IMR-90 (cell line): ENCODE measurements at regions not wholly inside any gene's neighbourhood (a gene's known extent, or its start where the extent isn't known, plus 50 kb on each side); places are given as distances from the start of the nearest gene placed in this dataset.

Source experiments
- ATAC-seq: fragments of 200-7000 bp; cut with Tn5 transposase; 2 replicates; pipeline ENCODE4 v1.9.1; 2020; ENCODE audit warnings: low read depth, mild to moderate bottlenecking, moderate library complexity
- BruUV-seq: library from RNA; stranded (reverse); fragments of 400-500 nt; replicated peaks from 2 replicates; lab custom pipeline; 2021; lab: Mats Ljungman, UMichigan
- CTCF ChIA-PET: fragments of 300-600 bp; formaldehyde crosslinking; extraction: SDS; loops from one replicate; lab custom pipeline; 2021; ENCODE audit warnings: antibody characterized with exemption; lab: Yijun Ruan, JAX
- POLR2A ChIA-PET: fragments of 300-600 bp; sonication (Branson Sonifier 250); formaldehyde crosslinking; loops from one replicate; lab custom pipeline; 2022; ENCODE audit warnings: antibody characterized with exemption; ENCODE audit not compliant: unreplicated experiment; lab: Charles Lee
- DNase-seq: peaks from one replicate; pipeline ENCODE4 v3.0.0; 2013
- H2AFZ ChIP-seq: replicated peaks from 2 replicates; pipeline ENCODE3; 2013; ENCODE audit warnings: low read length, mild to moderate bottlenecking; ENCODE audit not compliant: poor library complexity
- H2AK5ac ChIP-seq: 2 replicates; pipeline ENCODE4 v1.6.1; 2013; ENCODE audit warnings: low read depth, low read length, inconsistent platforms
- H2AK9ac ChIP-seq: replicated peaks from 2 replicates; pipeline ENCODE3; 2013; ENCODE audit warnings: mild to moderate bottlenecking, low read depth, low read length, moderate library complexity; ENCODE audit not compliant: poor library complexity
- H2BK120ac ChIP-seq: 2 replicates; pipeline ENCODE4 v1.6.1; 2013; ENCODE audit warnings: low read depth, low read length, inconsistent platforms
- H2BK15ac ChIP-seq: 3 replicates; pipeline ENCODE4 v1.6.1; 2013; ENCODE audit warnings: low read depth, low read length, inconsistent platforms
- H2BK20ac ChIP-seq: 2 replicates; pipeline ENCODE4 v1.6.1; 2013; ENCODE audit warnings: low read depth, mild to moderate bottlenecking, inconsistent platforms, low read length, moderate library complexity
- H2BK5ac ChIP-seq: 2 replicates; pipeline ENCODE4 v1.6.1; 2013; ENCODE audit warnings: mild to moderate bottlenecking, low read depth, low read length, inconsistent platforms; ENCODE audit not compliant: poor library complexity, severe bottlenecking
- H3K14ac ChIP-seq: replicated peaks from 2 replicates; pipeline ENCODE4 v1.6.1; 2013; ENCODE audit warnings: low read depth, low read length, inconsistent platforms
- H3K18ac ChIP-seq: 2 replicates; pipeline ENCODE4 v1.6.1; 2013; ENCODE audit warnings: low read depth, low read length, control low read depth
- H3K23ac ChIP-seq: 2 replicates; pipeline ENCODE4 v1.6.1; 2013; ENCODE audit warnings: low read depth, low read length, inconsistent platforms
- H3K27ac ChIP-seq: 2 replicates; pipeline ENCODE4 v1.5.1; 2013; ENCODE audit warnings: mild to moderate bottlenecking, control low read depth, low read length; ENCODE audit not compliant: insufficient read depth
- H3K27me3 ChIP-seq: 2 replicates; pipeline ENCODE4 v1.6.1; 2013; ENCODE audit warnings: low read length; ENCODE audit not compliant: control insufficient read depth, insufficient read depth
- H3K36me3 ChIP-seq: 2 replicates; pipeline ENCODE4 v1.6.1; 2013; ENCODE audit warnings: low read length, mixed read lengths; ENCODE audit not compliant: control insufficient read depth, insufficient read depth
- H3K4ac ChIP-seq: 2 replicates; pipeline ENCODE4 v1.6.1; 2013; ENCODE audit warnings: low read depth, low read length, inconsistent platforms
- H3K4me1 ChIP-seq: 2 replicates; pipeline ENCODE4 v1.6.1; 2013; ENCODE audit warnings: low read length, mixed read lengths; ENCODE audit not compliant: control insufficient read depth, insufficient read depth
- H3K4me2 ChIP-seq: 2 replicates; pipeline ENCODE4 v1.6.1; 2013; ENCODE audit warnings: low read depth, mild to moderate bottlenecking, control low read depth, low read length, moderate library complexity
- H3K4me3 ChIP-seq: 2 replicates; pipeline ENCODE4 v1.5.1; 2013; ENCODE audit warnings: low read depth, mild to moderate bottlenecking, control low read depth, low read length, moderate library complexity; ENCODE audit not compliant: insufficient read depth
- H3K56ac ChIP-seq: 2 replicates; pipeline ENCODE4 v1.6.1; 2013; ENCODE audit warnings: low read length, inconsistent platforms; ENCODE audit not compliant: insufficient read depth; ENCODE audit errors: extremely low read depth
- H3K79me1 ChIP-seq, 2 experiments: 2 replicates each; pipeline ENCODE4 v1.6.1; 2013; ENCODE audit warnings: low read length in 2 of 2, inconsistent platforms in 1 of 2, low read depth in 1 of 2
- H3K9ac ChIP-seq: 2 replicates; pipeline ENCODE4 v1.6.1; 2013; ENCODE audit warnings: low read depth, low read length, control low read depth
- H3K9me1 ChIP-seq: 2 replicates; pipeline ENCODE4 v1.6.1; 2013; ENCODE audit warnings: low read length, inconsistent platforms; ENCODE audit not compliant: insufficient read depth
- H3K9me3 ChIP-seq: 2 replicates; pipeline ENCODE4 v1.6.1; 2013; ENCODE audit warnings: low read length; ENCODE audit not compliant: control insufficient read depth, insufficient read depth
- H4K20me1 ChIP-seq: 2 replicates; pipeline ENCODE4 v1.6.1; 2013; ENCODE audit warnings: low read length, inconsistent platforms; ENCODE audit not compliant: insufficient read depth
- H4K5ac ChIP-seq: 2 replicates; pipeline ENCODE4 v1.6.1; 2013; ENCODE audit warnings: mild to moderate bottlenecking, low read depth, low read length, control low read depth
- H4K8ac ChIP-seq, 2 experiments: 2 replicates each; pipeline ENCODE4 v1.6.1; 2013; ENCODE audit warnings: low read depth in 2 of 2, low read length in 2 of 2, control low read depth in 1 of 2, inconsistent platforms in 1 of 2
- H4K91ac ChIP-seq: 2 replicates; pipeline ENCODE4 v1.6.1; 2013; ENCODE audit warnings: low read depth, low read length, inconsistent platforms; ENCODE audit not compliant: insufficient read depth
- CHD1 ChIP-seq: IDR thresholded peaks from 2 replicates; pipeline ENCODE4 v1.6.1; 2012; ENCODE audit warnings: low read depth, low read length, improper control_type of control experiment
- FOS ChIP-seq: fragments of 150-350 bp; IDR thresholded peaks from 2 replicates; pipeline ENCODE4 v1.6.1; 2016; ENCODE audit warnings: low read depth, low read length
- MAZ ChIP-seq: IDR thresholded peaks from 2 replicates; pipeline ENCODE4 v1.6.1; 2012; ENCODE audit warnings: low read depth, mild to moderate bottlenecking, low read length, improper control_type of control experiment, moderate library complexity, borderline replicate concordance
- POLR2A ChIP-seq: IDR thresholded peaks from 2 replicates; pipeline ENCODE4 v1.6.1; 2012; ENCODE audit warnings: mild to moderate bottlenecking, low read depth, low read length
- RCOR1 ChIP-seq: IDR thresholded peaks from 2 replicates; pipeline ENCODE4 v1.6.1; 2012; ENCODE audit warnings: mild to moderate bottlenecking, low read length, improper control_type of control experiment; ENCODE audit not compliant: insufficient replicate concordance
- WGBS, 2 experiments: methylation state at CpG; one replicate each; pipeline versions ENCODE4 v1.1.5 to v1.1.7; 2013; ENCODE audit warnings: missing lambda C conversion rate in 2 of 2; ENCODE audit not compliant: insufficient read length in 1 of 2; ENCODE audit errors: extremely low coverage in 2 of 2; 5-methylcytosine and 5-hydroxymethylcytosine counted together
- dilution Hi-C: fragments of 300-500 bp; cut with HindIII; formaldehyde crosslinking; loops from one replicate; pipeline ENCODE4 v1.14.3; 2018; ENCODE audit warnings: low sequenced_read_pairs; ENCODE audit not compliant: unreplicated experiment
- in situ Hi-C: fragments of 300-500 bp; cut with MboI; formaldehyde crosslinking; loops from 3 replicates; pipeline ENCODE4 v1.14.3; 2019; ENCODE audit warnings: low sequenced_read_pairs, inconsistent platforms, mixed read lengths
- intact Hi-C: fragments of 100-400 bp; cut with micrococcal nuclease; formaldehyde crosslinking; loops from 2 replicates; pipeline ENCODE4 v1.10.0; 2022
- TF ChIP-seq, protein P1 (sequence below): conservative IDR thresholded peaks from 2 replicates; pipeline ENCODE4 v1.5.1; 2012; ENCODE audit warnings: mild to moderate bottlenecking, low read depth, low read length, improper control_type of control experiment
- TF ChIP-seq, protein P2 (sequence below): fragments of 150-350 bp; IDR thresholded peaks from 2 replicates; pipeline ENCODE4 v1.6.1; 2016; ENCODE audit warnings: low read depth, mild to moderate bottlenecking, low read length, moderate library complexity, borderline replicate concordance

DNA sequence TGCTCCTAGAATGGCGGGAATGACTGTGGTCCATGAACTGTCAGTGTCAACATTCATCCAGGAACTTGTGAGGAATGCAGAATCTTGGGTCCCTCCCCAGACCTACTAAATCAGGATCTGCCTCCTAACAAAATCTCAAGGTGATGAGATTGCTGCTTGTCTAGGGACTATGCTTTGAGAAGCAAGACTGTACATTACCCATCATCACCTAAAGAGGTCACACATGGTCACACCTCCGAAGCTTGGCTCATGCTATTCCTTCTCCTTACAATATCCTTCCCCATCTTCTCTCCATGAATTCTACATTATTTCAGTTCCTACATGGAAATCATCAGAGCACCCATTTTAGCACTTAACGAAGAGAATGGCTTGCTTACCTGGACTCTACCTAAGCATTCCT lies 102.3 kb upstream of the JARID2 start:
- ATAC-seq (no peak), DNase-seq (no peak)
- H4K20me1 ChIP-seq, result no peaks in the 10 kb centered on the region
- peaks cover 1% of the 10 kb centered on the region for H3K27me3 ChIP-seq
- no peak overlapping the region for H3K4me3 ChIP-seq
- H2BK15ac ChIP-seq, result no peak overlapping the region; the same call in 2 of the 3 replicates
- no peak overlapping the region for H2AK9ac ChIP-seq
- ChIA-PET CTCF (no interaction called here), POLR2A (no interaction called here)
- H2AFZ ChIP-seq, result no peak overlapping the region
- H3K79me1 ChIP-seq, result no peaks in the 10 kb centered on the region
- H3K9me1 ChIP-seq, result peaks cover under 1% of the 10 kb centered on the region; the same call in 1 of the 2 replicates
- no peak overlapping the region for H2BK20ac ChIP-seq
- H3K4me2 ChIP-seq, result no peak overlapping the region
- TF ChIP-seq CHD1, result no peak
- no peak for TF ChIP-seq POLR2A
- no peak for TF ChIP-seq MAZ
- TF ChIP-seq, protein P1, sequence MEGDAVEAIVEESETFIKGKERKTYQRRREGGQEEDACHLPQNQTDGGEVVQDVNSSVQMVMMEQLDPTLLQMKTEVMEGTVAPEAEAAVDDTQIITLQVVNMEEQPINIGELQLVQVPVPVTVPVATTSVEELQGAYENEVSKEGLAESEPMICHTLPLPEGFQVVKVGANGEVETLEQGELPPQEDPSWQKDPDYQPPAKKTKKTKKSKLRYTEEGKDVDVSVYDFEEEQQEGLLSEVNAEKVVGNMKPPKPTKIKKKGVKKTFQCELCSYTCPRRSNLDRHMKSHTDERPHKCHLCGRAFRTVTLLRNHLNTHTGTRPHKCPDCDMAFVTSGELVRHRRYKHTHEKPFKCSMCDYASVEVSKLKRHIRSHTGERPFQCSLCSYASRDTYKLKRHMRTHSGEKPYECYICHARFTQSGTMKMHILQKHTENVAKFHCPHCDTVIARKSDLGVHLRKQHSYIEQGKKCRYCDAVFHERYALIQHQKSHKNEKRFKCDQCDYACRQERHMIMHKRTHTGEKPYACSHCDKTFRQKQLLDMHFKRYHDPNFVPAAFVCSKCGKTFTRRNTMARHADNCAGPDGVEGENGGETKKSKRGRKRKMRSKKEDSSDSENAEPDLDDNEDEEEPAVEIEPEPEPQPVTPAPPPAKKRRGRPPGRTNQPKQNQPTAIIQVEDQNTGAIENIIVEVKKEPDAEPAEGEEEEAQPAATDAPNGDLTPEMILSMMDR, result no peak
- TF ChIP-seq, protein P2, sequence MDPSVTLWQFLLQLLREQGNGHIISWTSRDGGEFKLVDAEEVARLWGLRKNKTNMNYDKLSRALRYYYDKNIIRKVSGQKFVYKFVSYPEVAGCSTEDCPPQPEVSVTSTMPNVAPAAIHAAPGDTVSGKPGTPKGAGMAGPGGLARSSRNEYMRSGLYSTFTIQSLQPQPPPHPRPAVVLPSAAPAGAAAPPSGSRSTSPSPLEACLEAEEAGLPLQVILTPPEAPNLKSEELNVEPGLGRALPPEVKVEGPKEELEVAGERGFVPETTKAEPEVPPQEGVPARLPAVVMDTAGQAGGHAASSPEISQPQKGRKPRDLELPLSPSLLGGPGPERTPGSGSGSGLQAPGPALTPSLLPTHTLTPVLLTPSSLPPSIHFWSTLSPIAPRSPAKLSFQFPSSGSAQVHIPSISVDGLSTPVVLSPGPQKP, result no peak
- no peak for TF ChIP-seq RCOR1
- no peak for TF ChIP-seq FOS
- H3K14ac ChIP-seq, result 0 out of 2 replicates have a peak overlapping the region, but pooled peaks have one; percentile 39
- H3K36me3 ChIP-seq, result no peaks in the 10 kb centered on the region
- H2AK5ac ChIP-seq, result no peak overlapping the region
- no peak overlapping the region for H3K27ac ChIP-seq
- in situ Hi-C loops, result no loop called here
- H3K4ac ChIP-seq, result no peak overlapping the region
- WGBS, 2 experiments, result no CpG with 5 or more reads among the region's 3 CpGs
- no peaks in the 10 kb centered on the region for H3K9me3 ChIP-seq
- no TSS peak for BruUV-seq
- no peak overlapping the region for H2BK5ac ChIP-seq
- H3K23ac ChIP-seq, result no peak overlapping the region
- no peak overlapping the region for H4K5ac ChIP-seq
- no peak overlapping the region for H3K56ac ChIP-seq
- intact Hi-C loops, result no loop called here
- no peak overlapping the region for H3K18ac ChIP-seq
- H2BK120ac ChIP-seq, result no peak overlapping the region
- no peak overlapping the region for H4K8ac ChIP-seq
- no peak overlapping the region for H3K9ac ChIP-seq
- dilution Hi-C loops, result no loop called here
- H4K91ac ChIP-seq, result no peak overlapping the region
- H3K4me1 ChIP-seq, result peaks cover 8% of the 10 kb centered on the region
